Endothelial cell of umbilical vein (primary cell): ENCODE measurements at regions not wholly inside any gene's neighbourhood (a gene's known extent, or its start where the extent isn't known, plus 50 kb on each side); places are given as distances from the start of the nearest gene placed in this dataset.

ENCODE experiments used
- BruUV-seq: library from RNA; stranded (reverse); fragments of 400-500 nt; replicated peaks from 2 replicates; lab custom pipeline; 2021; lab: Mats Ljungman, UMichigan
- CTCF ChIA-PET: fragments of 300-600, 350-600 bp; sonication (Branson Sonifier 250); formaldehyde crosslinking; loops from one replicate; lab custom pipeline; 2021; ENCODE audit warnings: antibody characterized with exemption, inconsistent platforms; lab: Charles Lee
- POLR2A ChIA-PET: fragments of 300-600, 350-600 bp; sonication (Branson Sonifier 250); formaldehyde crosslinking; loops from one replicate; lab custom pipeline; 2021; ENCODE audit warnings: antibody characterized with exemption, inconsistent platforms; lab: Charles Lee
- DNase-seq: peaks from one replicate; pipeline ENCODE4 v3.0.0-alpha.2; 2011; ENCODE audit warnings: low read depth, low spot score
- FAIRE-seq: peaks from 2 replicates; lab custom pipeline; 2011; peaks lifted over from hg19 to GRCh38; lab: Jason Lieb, UNC
- H2AFZ ChIP-seq: 2 replicates; pipeline ENCODE4 v1.6.0; 2012; ENCODE audit warnings: low read depth, low read length, control low read depth, inconsistent platforms
- H3K27ac ChIP-seq: 2 replicates; pipeline ENCODE4 v1.5.1; 2011; ENCODE audit warnings: low read depth, mild to moderate bottlenecking, control low read depth, low read length, moderate library complexity; ENCODE audit not compliant: insufficient read depth
- H3K27me3 ChIP-seq, 2 experiments: 2 replicates each; pipeline versions ENCODE4 v1.6.0 to v1.6.1; 2011; ENCODE audit warnings: low read length in 2 of 2, mixed read lengths in 1 of 2; ENCODE audit not compliant: control insufficient read depth in 2 of 2, insufficient read depth in 2 of 2
- H3K36me3 ChIP-seq, 2 experiments: 2 replicates in 1 of 2; 3 replicates in 1 of 2; pipeline ENCODE4 v1.5.1; 2011; ENCODE audit warnings: low read length in 2 of 2, mild to moderate bottlenecking in 1 of 2, moderate library complexity in 1 of 2; ENCODE audit not compliant: control insufficient read depth in 2 of 2, insufficient read depth in 2 of 2; ENCODE audit errors: extremely low read depth in 1 of 2
- H3K4me1 ChIP-seq: 3 replicates; pipeline ENCODE4 v1.5.1; 2011; ENCODE audit warnings: mild to moderate bottlenecking, low read length; ENCODE audit not compliant: control insufficient read depth, insufficient read depth; ENCODE audit errors: extremely low read depth
- H3K4me2 ChIP-seq: 2 replicates; pipeline ENCODE4 v1.6.1; 2011; ENCODE audit warnings: low read length, control low read depth, mixed read lengths; ENCODE audit not compliant: insufficient read depth
- H3K4me3 ChIP-seq, 3 experiments: fragments of 200-600 bp in 1 of 3; sonication (generic), shearing (Covaris generic) in 1 of 3; replicated peaks in 1 of 3; 2 replicates each; pipeline ENCODE4 v1.5.1; 2011 to 2016; ENCODE audit warnings: control low read depth in 3 of 3, low read length in 3 of 3, mild to moderate bottlenecking in 2 of 3, inconsistent platforms in 1 of 3, low read depth in 1 of 3, moderate library complexity in 1 of 3; ENCODE audit not compliant: insufficient read depth in 1 of 3
- H3K79me2 ChIP-seq: 2 replicates; pipeline ENCODE4 v1.6.0; 2012; ENCODE audit warnings: low read length, inconsistent platforms; ENCODE audit not compliant: control insufficient read depth, insufficient read depth
- H3K9ac ChIP-seq: replicated peaks from 2 replicates; pipeline ENCODE3; 2011; ENCODE audit warnings: low read length, control low read depth; ENCODE audit not compliant: insufficient read depth; ENCODE audit errors: extremely low read depth
- H3K9me1 ChIP-seq: replicated peaks from 3 replicates; pipeline ENCODE4 v1.6.0; 2011; ENCODE audit warnings: mild to moderate bottlenecking, low read length; ENCODE audit not compliant: control insufficient read depth, insufficient read depth; ENCODE audit errors: extremely low read depth
- H3K9me3 ChIP-seq: replicated peaks from 2 replicates; pipeline ENCODE4 v1.5.1; 2012; ENCODE audit warnings: low read length, inconsistent platforms; ENCODE audit not compliant: control insufficient read depth, insufficient read depth
- H4K20me1 ChIP-seq: replicated peaks from 2 replicates; pipeline ENCODE3; 2011; ENCODE audit warnings: mild to moderate bottlenecking, low read length; ENCODE audit not compliant: control insufficient read depth, insufficient read depth; ENCODE audit errors: extremely low read depth
- CTCF ChIP-seq, 2 donors: IDR thresholded peaks; 1 replicate in 1 of 2; 2 replicates in 1 of 2; pipeline ENCODE4 v1.5.1; 2011; ENCODE audit warnings: low read length in 2 of 2, mild to moderate bottlenecking in 2 of 2, moderate library complexity in 2 of 2, control low read depth in 1 of 2, inconsistent platforms in 1 of 2, low read depth in 1 of 2; ENCODE audit not compliant: insufficient read depth in 1 of 2; ENCODE audit errors: extremely low read depth in 1 of 2
- EZH2 ChIP-seq: IDR thresholded peaks from 2 replicates; pipeline ENCODE4 v1.6.1; 2012; ENCODE audit warnings: borderline replicate concordance, low read depth, mild to moderate bottlenecking, moderate library complexity, low read length, inconsistent platforms; ENCODE audit not compliant: severe bottlenecking
- FOS ChIP-seq: IDR thresholded peaks from 2 replicates; pipeline ENCODE4 v1.6.1; 2011; ENCODE audit warnings: mild to moderate bottlenecking, low read length, moderate library complexity, borderline replicate concordance; ENCODE audit not compliant: insufficient read depth
- GATA2 ChIP-seq: IDR thresholded peaks from 2 replicates; pipeline ENCODE4 v1.7.0; 2011; ENCODE audit warnings: low read depth, mild to moderate bottlenecking, moderate library complexity, mixed read lengths, low read length; ENCODE audit not compliant: insufficient read length, insufficient read depth
- MAX ChIP-seq: IDR thresholded peaks from 2 replicates; pipeline ENCODE4 v1.6.1; 2011; ENCODE audit not compliant: insufficient read depth, insufficient read length
- POLR2A ChIP-seq: IDR thresholded peaks from 2 replicates; pipeline ENCODE4 v1.6.1; 2012; ENCODE audit warnings: low read depth, mild to moderate bottlenecking, control low read depth, low read length
- POLR2AphosphoS5 ChIP-seq: IDR thresholded peaks from 2 replicates; pipeline ENCODE4 v1.6.1; 2012; ENCODE audit warnings: low read depth, mild to moderate bottlenecking, control low read depth, low read length, moderate library complexity; ENCODE audit not compliant: insufficient read depth
- dilution Hi-C: fragments of 300-500 bp; cut with MboI; formaldehyde crosslinking; loops from one replicate; pipeline ENCODE4 v1.15.0; 2019; ENCODE audit warnings: low sequenced_read_pairs; ENCODE audit not compliant: extremely low pct_ligation_motif_present
- intact Hi-C: fragments of 100-400 bp; cut with micrococcal nuclease; formaldehyde crosslinking; loops from one replicate; pipeline ENCODE4 v1.10.0; 2022

- FAIRE-seq = peak; percentile 33
- Histone ChIP-seq H3K9me1 (no peaks in the 10 kb centered on the region), H3K9ac (no peak overlapping the region), H3K4me1 (no peaks in the 10 kb centered on the region), H3K79me2 (no peaks in the 10 kb centered on the region), H2AFZ (no peak overlapping the region), H3K4me3 (no peak overlapping the region), H3K4me2 (no peak overlapping the region), H3K27me3 (no peaks in the 10 kb centered on the region), H4K20me1 (no peaks in the 10 kb centered on the region), H3K27ac (no peak overlapping the region), H3K36me3 (no peaks in the 10 kb centered on the region), H3K9me3 (no peaks in the 10 kb centered on the region)
- dilution Hi-C loops (no loop called here), intact Hi-C loops (loop anchor here (1.0 kb wide), 2 partner anchors 553 to 594 kb away; partner anchors contain the start of gene RPRM)
- POLR2A ChIA-PET = no interaction called here
- CTCF ChIA-PET = interaction anchor here (0.9 kb wide), 1 partner anchor 10 kb away, joined by 3 read pairs; no protein-coding TSS in a partner anchor
- TF ChIP-seq CTCF (IDR thresholded peaks at IDR 0.05; ENCODE audit: extremely low read depth in 1 of 2, insufficient read depth in 1 of 2, low read depth in 1 of 2, low read length in 2 of 2) = peak; percentile 51 to 53
- TF ChIP-seq POLR2AphosphoS5 = no peak
- no TSS peak for BruUV-seq
- peak; percentile 6 for DNase-seq
Measured at GRCh38 chr2:152925547-152926448, 207.4 kb downstream of the ARL6IP6 start.

- no peak for TF ChIP-seq MAX
- no peak for TF ChIP-seq POLR2A
- TF ChIP-seq GATA2 = no peak
- TF ChIP-seq FOS = no peak
- TF ChIP-seq EZH2 = no peak
- H3K27me3 ChIP-seq = no peaks in the 10 kb centered on the region
- BruUV-seq = no TSS peak
- FAIRE-seq = no peak
- DNase-seq = no peak
- H3K36me3 ChIP-seq = no peaks in the 10 kb centered on the region
- no peaks in the 10 kb centered on the region for H4K20me1 ChIP-seq
- no peak overlapping the region for H2AFZ ChIP-seq
- H3K9me3 ChIP-seq = no peaks in the 10 kb centered on the region
- H3K4me3 ChIP-seq = no peak overlapping the region
- no peaks in the 10 kb centered on the region for H3K79me2 ChIP-seq
- CTCF ChIA-PET = no interaction called here
- dilution Hi-C loops = no loop called here
- no peaks in the 10 kb centered on the region for H3K9me1 ChIP-seq
- H3K4me2 ChIP-seq = no peak overlapping the region
- H3K4me1 ChIP-seq = no peaks in the 10 kb centered on the region
- no peak overlapping the region for H3K9ac ChIP-seq
- intact Hi-C loops = loop anchor here (1.0 kb wide), 1 partner anchor 595 kb away; no protein-coding TSS in a partner anchor
- POLR2A ChIA-PET = no interaction called here
- H3K27ac ChIP-seq = no peak overlapping the region
Measured at GRCh38 chr2:152924722-152925121, 206.3 kb downstream of the ARL6IP6 start.
